ENCODE measurements at regions not wholly inside any gene's neighbourhood (a gene's known extent, or its start where the extent isn't known, plus 50 kb on each side); places are given as distances from the start of the nearest gene placed in this dataset.
"Not testable (repeated sequence)": the region's sequence is repeated elsewhere in the genome, so short reads cannot be mapped to it uniquely, and the experiment has no call there.

- H3K4me1 ChIP-seq (ENCODE audit: control insufficient read depth, insufficient read depth, low read length) = 0 out of 2 replicates have a peak, but pooled peaks cover 1% of the 10 kb centered on the region
- no peak overlapping the region for H3K27ac ChIP-seq (ENCODE audit: insufficient read depth, low read length)
- H2AK5ac ChIP-seq (ENCODE audit: low read depth, low read length) = no peak overlapping the region
- H4K20me1 ChIP-seq (ENCODE audit: insufficient read depth, low read length) = no peaks in the 10 kb centered on the region
- no peaks in the 10 kb centered on the region for H3K79me1 ChIP-seq (ENCODE audit: low read depth in 1 of 2, low read length in 2 of 2)
- no peaks in the 10 kb centered on the region for H3K27me3 ChIP-seq (ENCODE audit: control insufficient read depth, insufficient read depth, low read length)
- H2BK5ac ChIP-seq (ENCODE audit: low read depth, low read length, poor library complexity, severe bottlenecking) = no peak overlapping the region
- H4K8ac ChIP-seq (ENCODE audit: low read depth in 2 of 2, low read length in 2 of 2) = no peak overlapping the region
- no peak overlapping the region for H3K4me2 ChIP-seq (ENCODE audit: low read depth, low read length)
- no peak overlapping the region for H2AFZ ChIP-seq (replicated peaks; ENCODE audit: low read length, poor library complexity)
- DNase-seq = no peak
- no peak overlapping the region for H3K9ac ChIP-seq (ENCODE audit: low read depth, low read length)
- 78% methylated on average over 2 of the region's 5 CpGs; no CpG with 5 or more reads in 1 of the 2 experiments for WGBS, 2 experiments (ENCODE audit: extremely low coverage in 2 of 2, insufficient read length in 1 of 2)
- ChIA-PET CTCF (no interaction called here), POLR2A (ENCODE audit: unreplicated experiment) (no interaction called here)
- TF ChIP-seq RAD21 (IDR thresholded peaks at IDR 0.05; ENCODE audit: low read length) (no peak), BHLHE40 (IDR thresholded peaks at IDR 0.05; ENCODE audit: low read depth, low read length) (no peak), CHD1 (IDR thresholded peaks at IDR 0.05; ENCODE audit: low read depth, low read length) (no peak), USF2 (IDR thresholded peaks at IDR 0.05; ENCODE audit: low read depth, low read length) (no peak)
- TF ChIP-seq, protein P1, sequence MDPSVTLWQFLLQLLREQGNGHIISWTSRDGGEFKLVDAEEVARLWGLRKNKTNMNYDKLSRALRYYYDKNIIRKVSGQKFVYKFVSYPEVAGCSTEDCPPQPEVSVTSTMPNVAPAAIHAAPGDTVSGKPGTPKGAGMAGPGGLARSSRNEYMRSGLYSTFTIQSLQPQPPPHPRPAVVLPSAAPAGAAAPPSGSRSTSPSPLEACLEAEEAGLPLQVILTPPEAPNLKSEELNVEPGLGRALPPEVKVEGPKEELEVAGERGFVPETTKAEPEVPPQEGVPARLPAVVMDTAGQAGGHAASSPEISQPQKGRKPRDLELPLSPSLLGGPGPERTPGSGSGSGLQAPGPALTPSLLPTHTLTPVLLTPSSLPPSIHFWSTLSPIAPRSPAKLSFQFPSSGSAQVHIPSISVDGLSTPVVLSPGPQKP (IDR thresholded peaks at IDR 0.05; ENCODE audit: borderline replicate concordance, low read depth, low read length) = no peak
- dilution Hi-C loops (cut with HindIII; ENCODE audit: low sequenced_read_pairs, unreplicated experiment) = no loop called here
- no peaks in the 10 kb centered on the region for H3K36me3 ChIP-seq (ENCODE audit: control insufficient read depth, insufficient read depth, low read length)
- H4K5ac ChIP-seq (ENCODE audit: low read depth, low read length) = no peak overlapping the region
- H3K56ac ChIP-seq (ENCODE audit: extremely low read depth, insufficient read depth, low read length) = no peak overlapping the region
- no peak overlapping the region for H2BK20ac ChIP-seq (ENCODE audit: low read depth, low read length)
- no peak for ATAC-seq (ENCODE audit: low read depth)
- no peak overlapping the region for H3K4ac ChIP-seq (ENCODE audit: low read depth, low read length)
- no peak overlapping the region for H2AK9ac ChIP-seq (replicated peaks; ENCODE audit: low read depth, low read length, poor library complexity)
- intact Hi-C loops (cut with micrococcal nuclease) = no loop called here
- H3K23ac ChIP-seq (ENCODE audit: low read depth, low read length) = no peak overlapping the region
- H4K91ac ChIP-seq (ENCODE audit: insufficient read depth, low read depth, low read length) = no peak overlapping the region
- BruUV-seq (replicated peaks) = no TSS peak
- H3K9me3 ChIP-seq (ENCODE audit: control insufficient read depth, insufficient read depth, low read length) = no peaks in the 10 kb centered on the region
- no peak overlapping the region for H3K4me3 ChIP-seq (ENCODE audit: insufficient read depth, low read depth, low read length)
- H2BK120ac ChIP-seq (ENCODE audit: low read depth, low read length) = no peak overlapping the region
- H2BK15ac ChIP-seq (ENCODE audit: low read depth, low read length) = no peak overlapping the region
- H3K14ac ChIP-seq (replicated peaks; ENCODE audit: low read depth, low read length) = no peak overlapping the region
- no peak overlapping the region for H3K18ac ChIP-seq (ENCODE audit: low read depth, low read length)
- no peaks in the 10 kb centered on the region for H3K9me1 ChIP-seq (ENCODE audit: insufficient read depth, low read length)
- in situ Hi-C loops (cut with MboI; ENCODE audit: low sequenced_read_pairs) = no loop called here
These were observed 292.6 kb upstream of the SYT1 start for GRCh38 chr12:78571953-78572352.

DNA sequence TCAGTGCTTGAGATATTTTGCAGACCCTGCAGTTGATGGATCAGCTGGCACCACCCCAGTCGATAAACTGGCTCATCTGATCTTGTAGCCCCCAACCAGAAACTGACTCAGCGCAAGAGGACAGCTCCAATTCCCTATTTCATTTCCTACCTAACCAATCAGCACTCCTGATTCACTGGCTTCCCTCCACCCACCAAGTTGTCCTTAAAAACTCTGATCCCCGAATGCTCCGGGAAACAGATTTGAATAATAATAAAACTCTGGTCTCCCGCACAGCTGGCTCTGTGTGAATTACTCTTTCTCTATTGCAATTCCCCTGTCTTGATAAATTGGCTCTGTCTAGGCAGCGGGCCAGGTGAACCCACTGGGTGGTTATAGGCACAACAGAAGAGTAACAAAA is 289.4 kb upstream of the SYT1 start:
- H2AK9ac ChIP-seq (replicated peaks; ENCODE audit: low read depth, low read length, poor library complexity); H4K5ac ChIP-seq (ENCODE audit: low read depth, low read length); dilution Hi-C loops (cut with HindIII; ENCODE audit: low sequenced_read_pairs, unreplicated experiment); H4K8ac ChIP-seq (ENCODE audit: low read depth in 2 of 2, low read length in 2 of 2); H2AK5ac ChIP-seq (ENCODE audit: low read depth, low read length); CTCF ChIA-PET; H3K18ac ChIP-seq (ENCODE audit: low read depth, low read length); H3K79me1 ChIP-seq (ENCODE audit: low read depth in 1 of 2, low read length in 2 of 2); H4K20me1 ChIP-seq (ENCODE audit: insufficient read depth, low read length); H3K27ac ChIP-seq (ENCODE audit: insufficient read depth, low read length); H2AFZ ChIP-seq (replicated peaks; ENCODE audit: low read length, poor library complexity); H4K91ac ChIP-seq (ENCODE audit: insufficient read depth, low read depth, low read length); H2BK20ac ChIP-seq (ENCODE audit: low read depth, low read length); H2BK5ac ChIP-seq (ENCODE audit: low read depth, low read length, poor library complexity, severe bottlenecking); H3K9me1 ChIP-seq (ENCODE audit: insufficient read depth, low read length); DNase-seq; H3K56ac ChIP-seq (ENCODE audit: extremely low read depth, insufficient read depth, low read length); ATAC-seq (ENCODE audit: low read depth); H3K9ac ChIP-seq (ENCODE audit: low read depth, low read length); POLR2A ChIA-PET (ENCODE audit: unreplicated experiment); H3K4me2 ChIP-seq (ENCODE audit: low read depth, low read length); H3K36me3 ChIP-seq (ENCODE audit: control insufficient read depth, insufficient read depth, low read length); H3K14ac ChIP-seq (replicated peaks; ENCODE audit: low read depth, low read length); BruUV-seq (replicated peaks); H3K9me3 ChIP-seq (ENCODE audit: control insufficient read depth, insufficient read depth, low read length); H3K23ac ChIP-seq (ENCODE audit: low read depth, low read length); in situ Hi-C loops (cut with MboI; ENCODE audit: low sequenced_read_pairs); H3K4me1 ChIP-seq (ENCODE audit: control insufficient read depth, insufficient read depth, low read length); H3K4ac ChIP-seq (ENCODE audit: low read depth, low read length); H2BK120ac ChIP-seq (ENCODE audit: low read depth, low read length); intact Hi-C loops (cut with micrococcal nuclease); H3K4me3 ChIP-seq (ENCODE audit: insufficient read depth, low read depth, low read length); H2BK15ac ChIP-seq (ENCODE audit: low read depth, low read length); H3K27me3 ChIP-seq (ENCODE audit: control insufficient read depth, insufficient read depth, low read length): not testable (repeated sequence)
- WGBS, 2 experiments (ENCODE audit: extremely low coverage in 2 of 2, insufficient read length in 1 of 2) = no CpG with 5 or more reads among the region's 6 CpGs
